ENCODE measurements at regions not wholly inside any gene's neighbourhood (a gene's known extent, or its start where the extent isn't known, plus 50 kb on each side); places are given as distances from the start of the nearest gene placed in this dataset.

DNA sequence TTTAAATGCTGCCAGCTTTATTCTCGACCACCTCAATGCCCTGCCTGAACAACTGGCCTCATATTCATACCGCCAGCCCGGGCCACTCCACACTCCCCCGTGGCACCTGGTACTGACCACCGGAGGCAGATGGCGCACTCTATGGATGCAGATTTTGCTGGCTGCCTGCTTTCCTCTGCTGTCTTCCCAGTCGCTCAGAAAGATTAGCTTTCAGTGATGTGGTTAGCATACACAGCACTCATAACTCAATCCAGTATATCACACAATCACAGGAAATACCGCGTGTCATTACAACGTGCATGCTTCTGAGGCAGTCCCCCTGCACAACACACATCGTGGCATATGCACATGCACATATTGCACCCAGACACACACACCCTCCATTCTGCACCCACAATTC, 147.2 kb upstream of the BCOR start:
- intact Hi-C loops (cut with DNase I): no loop called here
- Histone ChIP-seq H3K27ac (no peak overlapping the region), H3K27me3 (no peaks in the 10 kb centered on the region), H3K4me1 (no peaks in the 10 kb centered on the region), H3K36me3 (no peaks in the 10 kb centered on the region), H3K9me3 (no peaks in the 10 kb centered on the region), H3K4me3 (peak overlapping the region; percentile 23 to 37)
- TF ChIP-seq, protein P1, sequence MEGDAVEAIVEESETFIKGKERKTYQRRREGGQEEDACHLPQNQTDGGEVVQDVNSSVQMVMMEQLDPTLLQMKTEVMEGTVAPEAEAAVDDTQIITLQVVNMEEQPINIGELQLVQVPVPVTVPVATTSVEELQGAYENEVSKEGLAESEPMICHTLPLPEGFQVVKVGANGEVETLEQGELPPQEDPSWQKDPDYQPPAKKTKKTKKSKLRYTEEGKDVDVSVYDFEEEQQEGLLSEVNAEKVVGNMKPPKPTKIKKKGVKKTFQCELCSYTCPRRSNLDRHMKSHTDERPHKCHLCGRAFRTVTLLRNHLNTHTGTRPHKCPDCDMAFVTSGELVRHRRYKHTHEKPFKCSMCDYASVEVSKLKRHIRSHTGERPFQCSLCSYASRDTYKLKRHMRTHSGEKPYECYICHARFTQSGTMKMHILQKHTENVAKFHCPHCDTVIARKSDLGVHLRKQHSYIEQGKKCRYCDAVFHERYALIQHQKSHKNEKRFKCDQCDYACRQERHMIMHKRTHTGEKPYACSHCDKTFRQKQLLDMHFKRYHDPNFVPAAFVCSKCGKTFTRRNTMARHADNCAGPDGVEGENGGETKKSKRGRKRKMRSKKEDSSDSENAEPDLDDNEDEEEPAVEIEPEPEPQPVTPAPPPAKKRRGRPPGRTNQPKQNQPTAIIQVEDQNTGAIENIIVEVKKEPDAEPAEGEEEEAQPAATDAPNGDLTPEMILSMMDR (IDR thresholded peaks at IDR 0.05): no peak
- DNase-seq (ENCODE audit: low spot score in 2 of 2): no peak

DNA sequence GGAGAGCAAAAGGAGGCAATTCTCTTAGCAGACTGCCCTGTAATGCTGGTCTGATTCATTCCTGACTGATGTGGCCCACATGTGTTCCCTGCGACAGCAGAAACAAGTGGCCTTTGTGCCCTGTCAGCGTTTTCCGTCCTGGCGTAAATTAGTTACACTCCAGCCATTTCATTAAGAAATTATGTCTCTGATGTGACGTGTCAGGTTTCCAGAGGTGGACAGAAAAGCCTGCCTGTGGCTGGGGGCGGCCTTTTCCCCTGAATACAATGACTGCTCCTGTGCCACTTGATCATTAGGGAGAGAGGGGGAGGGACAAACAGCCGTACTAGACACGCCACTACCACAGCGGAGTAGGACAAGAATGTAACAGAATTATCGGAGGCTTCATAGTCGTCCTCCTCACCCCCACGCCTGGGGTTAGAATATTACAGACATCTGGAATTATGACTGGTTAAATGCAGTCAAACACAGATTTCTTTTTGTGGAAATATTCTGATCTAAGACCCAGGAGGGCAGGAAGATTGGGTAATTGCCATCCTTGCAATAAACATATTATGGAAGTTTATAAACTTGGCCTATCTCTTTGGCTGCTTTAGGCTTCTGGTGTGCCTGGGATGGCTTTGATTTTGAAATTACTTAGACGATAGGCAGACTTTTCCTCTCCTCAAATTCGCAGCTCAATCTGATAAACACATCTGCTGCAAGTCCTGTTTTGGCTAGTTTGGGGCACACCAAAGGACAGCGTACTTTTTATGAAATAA, 146.2 kb upstream of the BCOR start:
- no peak overlapping the region for H3K4me3 ChIP-seq
- no peaks in the 10 kb centered on the region for H3K9me3 ChIP-seq
- H3K4me1 ChIP-seq: no peaks in the 10 kb centered on the region
- H3K27ac ChIP-seq: no peak overlapping the region
- no peaks in the 10 kb centered on the region for H3K36me3 ChIP-seq
- intact Hi-C loops (cut with DNase I): no loop called here
- DNase-seq (ENCODE audit: low spot score in 2 of 2): no peak
- TF ChIP-seq, protein P1 (IDR thresholded peaks at IDR 0.05): no peak
- no peaks in the 10 kb centered on the region for H3K27me3 ChIP-seq

DNA sequence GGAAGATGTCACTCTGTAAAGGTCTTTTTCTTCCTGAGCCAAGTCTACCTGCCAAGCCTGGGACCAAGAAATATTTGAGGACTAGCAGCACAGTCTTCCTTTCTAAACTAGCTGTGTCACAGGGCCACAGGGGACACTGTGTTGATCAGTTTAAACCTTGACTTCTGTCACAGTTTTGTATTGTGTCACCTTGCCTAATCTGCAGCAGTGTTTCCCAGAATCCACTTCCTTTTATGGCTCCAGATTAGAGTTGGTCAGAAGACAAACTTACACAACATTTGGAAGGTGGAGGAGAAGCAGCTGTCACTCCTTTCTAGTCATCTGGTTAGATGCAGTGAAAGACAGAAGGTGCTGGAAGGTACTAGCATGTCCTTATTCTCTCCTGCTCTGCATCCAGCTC, 143.1 kb upstream of the BCOR start:
- intact Hi-C loops (cut with DNase I): no loop called here
- no peaks in the 10 kb centered on the region for H3K27me3 ChIP-seq
- no peak overlapping the region for H3K4me3 ChIP-seq
- H3K36me3 ChIP-seq: no peaks in the 10 kb centered on the region
- no peaks in the 10 kb centered on the region for H3K9me3 ChIP-seq
- DNase-seq (ENCODE audit: low spot score in 2 of 2): no peak
- H3K4me1 ChIP-seq: no peaks in the 10 kb centered on the region
- no peak overlapping the region for H3K27ac ChIP-seq
- TF ChIP-seq, protein P1 (IDR thresholded peaks at IDR 0.05): no peak

DNA sequence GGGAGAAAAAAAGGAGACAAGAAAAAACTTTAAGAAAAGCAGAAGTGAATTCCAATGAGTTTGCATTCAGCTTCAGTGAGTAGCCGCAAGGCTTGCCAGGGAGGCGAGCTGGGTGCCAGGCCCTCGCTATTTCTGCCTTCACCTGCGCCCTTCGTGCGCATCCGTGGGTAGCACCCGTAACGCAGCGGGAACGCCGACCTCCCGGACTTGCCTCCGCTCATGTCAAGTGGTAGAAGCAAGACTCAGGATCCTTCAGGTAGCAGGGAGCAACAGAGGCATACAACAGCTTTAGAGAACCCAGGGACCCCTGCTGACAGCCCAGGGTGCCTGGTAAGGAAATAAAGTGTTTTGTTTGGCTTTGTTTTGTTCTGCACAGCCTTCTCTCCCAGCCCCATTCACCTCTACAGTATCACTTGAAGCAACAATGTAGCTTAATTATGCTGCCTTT, 140.0 kb upstream of the BCOR start:
- no peaks in the 10 kb centered on the region for H3K4me1 ChIP-seq
- no peaks in the 10 kb centered on the region for H3K9me3 ChIP-seq
- no peaks in the 10 kb centered on the region for H3K36me3 ChIP-seq
- H3K27ac ChIP-seq: no peak overlapping the region
- DNase-seq (ENCODE audit: low spot score in 2 of 2): no peak
- TF ChIP-seq, protein P1 (IDR thresholded peaks at IDR 0.05): no peak
- no peak overlapping the region for H3K4me3 ChIP-seq
- no peaks in the 10 kb centered on the region for H3K27me3 ChIP-seq
- intact Hi-C loops (cut with DNase I): no loop called here

DNA sequence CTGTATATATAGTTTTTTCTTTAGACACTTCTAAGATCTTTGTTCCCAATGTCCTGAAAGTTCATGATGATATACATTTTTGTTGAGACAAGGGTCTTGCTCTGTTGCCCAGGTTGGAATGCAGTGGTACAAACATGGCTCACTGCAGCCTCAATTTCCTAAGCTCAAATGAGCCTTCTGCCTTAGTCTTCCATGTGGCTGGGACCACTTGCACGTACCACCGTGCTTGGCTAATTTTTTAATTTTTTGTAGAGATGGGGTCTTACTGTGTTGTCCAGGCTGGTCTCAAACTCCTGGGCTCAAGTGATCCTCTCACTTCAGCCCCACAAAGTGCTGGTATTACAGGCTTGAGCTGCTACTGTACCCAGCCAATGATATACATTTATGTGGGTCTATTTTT, 132.9 kb upstream of the BCOR start:
- H3K27ac ChIP-seq: no peak overlapping the region
- H3K36me3 ChIP-seq: no peaks in the 10 kb centered on the region
- no peaks in the 10 kb centered on the region for H3K27me3 ChIP-seq
- TF ChIP-seq, protein P1 (IDR thresholded peaks at IDR 0.05): no peak
- no peaks in the 10 kb centered on the region for H3K9me3 ChIP-seq
- H3K4me3 ChIP-seq: no peak overlapping the region
- H3K4me1 ChIP-seq: no peaks in the 10 kb centered on the region
- intact Hi-C loops (cut with DNase I): no loop called here
- no peak for DNase-seq (ENCODE audit: low spot score in 2 of 2)

Measured in ascending aorta (tissue), 2 donors.